KMS-11 (cell line): ENCODE measurements at regions not wholly inside any gene's neighbourhood (a gene's known extent, or its start where the extent isn't known, plus 50 kb on each side); places are given as distances from the start of the nearest gene placed in this dataset.

ENCODE experiments used
- H2AFZ ChIP-seq: fragments of 200-600 bp; sonication (generic); 2 replicates; pipeline ENCODE4 v1.6.1; 2016; ENCODE audit warnings: antibody characterized with exemption, mixed run types, low read depth
- H3K27ac ChIP-seq: fragments of 200-600 bp; sonication (generic); 2 replicates; pipeline ENCODE4 v1.6.1; 2016; ENCODE audit warnings: mild to moderate bottlenecking, mixed run types
- H3K27me3 ChIP-seq: fragments of 200-600 bp; sonication (generic); 2 replicates; pipeline ENCODE4 v1.6.1; 2017; ENCODE audit warnings: mild to moderate bottlenecking, low read depth, mixed run types, moderate library complexity; ENCODE audit not compliant: insufficient read depth
- H3K36me3 ChIP-seq: fragments of 200-600 bp; sonication (generic); 2 replicates; pipeline ENCODE4 v1.6.1; 2017; ENCODE audit warnings: mild to moderate bottlenecking, mixed run types; ENCODE audit not compliant: insufficient read depth
- H3K4me1 ChIP-seq: fragments of 200-600 bp; sonication (generic); 2 replicates; pipeline ENCODE4 v1.6.1; 2016; ENCODE audit warnings: mild to moderate bottlenecking, low read depth, mixed run types; ENCODE audit not compliant: poor library complexity, severe bottlenecking
- H3K4me2 ChIP-seq: fragments of 200-600 bp; sonication (generic); 2 replicates; pipeline ENCODE4 v1.7.0; 2016; ENCODE audit warnings: mild to moderate bottlenecking, mixed run types
- H3K4me3 ChIP-seq: fragments of 200-600 bp; sonication (generic); IDR thresholded peaks from 2 replicates; pipeline ENCODE4 v1.6.1; 2017; ENCODE audit warnings: low read depth, low read length, mixed read lengths; ENCODE audit not compliant: insufficient read depth
- H3K79me2 ChIP-seq: fragments of 200-600 bp; sonication (generic); 2 replicates; pipeline ENCODE4 v1.6.1; 2016; ENCODE audit warnings: low read depth, mixed run types; ENCODE audit not compliant: insufficient read depth
- H3K9ac ChIP-seq: fragments of 200-600 bp; sonication (generic); 2 replicates; pipeline ENCODE4 v1.6.1; 2016; ENCODE audit warnings: mild to moderate bottlenecking, mixed run types
- H4K20me1 ChIP-seq: fragments of 200-600 bp; sonication (generic); 2 replicates; pipeline ENCODE4 v1.6.1; 2016; ENCODE audit warnings: mild to moderate bottlenecking, mixed run types; ENCODE audit not compliant: insufficient read depth
- CTCF ChIP-seq: fragments of 200-600 bp; sonication (generic); conservative IDR thresholded peaks from 2 replicates; pipeline ENCODE4 v1.6.1; 2017; ENCODE audit warnings: low read depth, mild to moderate bottlenecking, antibody characterized with exemption, low read length, moderate library complexity, mixed read lengths

GRCh38 chrX:22536746-22537304 lies 264.1 kb downstream of the CBLL2 start:
- Histone ChIP-seq H2AFZ (no peak overlapping the region), H4K20me1 (no peaks in the 10 kb centered on the region), H3K4me2 (no peak overlapping the region), H3K36me3 (no peaks in the 10 kb centered on the region), H3K27me3 (no peaks in the 10 kb centered on the region), H3K4me3 (no peak overlapping the region), H3K4me1 (no peaks in the 10 kb centered on the region), H3K9ac (no peak overlapping the region), H3K79me2 (no peaks in the 10 kb centered on the region), H3K27ac (no peak overlapping the region)
- TF ChIP-seq CTCF, result no peak

GRCh38 chrX:22538580-22538979 lies 265.9 kb downstream of the CBLL2 start:
- no peak for TF ChIP-seq CTCF
- H3K27ac ChIP-seq, result no peak overlapping the region
- H3K9ac ChIP-seq, result no peak overlapping the region
- H2AFZ ChIP-seq, result no peak overlapping the region
- no peak overlapping the region for H3K4me2 ChIP-seq
- no peaks in the 10 kb centered on the region for H4K20me1 ChIP-seq
- no peaks in the 10 kb centered on the region for H3K36me3 ChIP-seq
- no peaks in the 10 kb centered on the region for H3K79me2 ChIP-seq
- no peaks in the 10 kb centered on the region for H3K27me3 ChIP-seq
- H3K4me1 ChIP-seq, result no peaks in the 10 kb centered on the region
- no peak overlapping the region for H3K4me3 ChIP-seq

- Histone ChIP-seq H3K4me1 (no peaks in the 10 kb centered on the region), H3K4me3 (no peak overlapping the region), H3K27me3 (no peaks in the 10 kb centered on the region), H3K79me2 (no peaks in the 10 kb centered on the region), H2AFZ (no peak overlapping the region), H3K9ac (no peak overlapping the region), H3K4me2 (no peak overlapping the region), H4K20me1 (no peaks in the 10 kb centered on the region), H3K36me3 (no peaks in the 10 kb centered on the region), H3K27ac (no peak overlapping the region)
- TF ChIP-seq CTCF, result no peak
Measured at GRCh38 chrX:22541926-22542325, 269.2 kb downstream of the CBLL2 start.

- Histone ChIP-seq H3K4me3 (no peak overlapping the region), H3K36me3 (no peaks in the 10 kb centered on the region), H2AFZ (no peak overlapping the region), H4K20me1 (no peaks in the 10 kb centered on the region), H3K4me2 (no peak overlapping the region), H3K79me2 (no peaks in the 10 kb centered on the region), H3K27me3 (no peaks in the 10 kb centered on the region), H3K9ac (no peak overlapping the region), H3K27ac (no peak overlapping the region), H3K4me1 (no peaks in the 10 kb centered on the region)
- TF ChIP-seq CTCF, result no peak
Measured at GRCh38 chrX:22542641-22543040, 269.9 kb downstream of the CBLL2 start.
